Globus pallidus (tissue), 1 donor: ENCODE measurements at regions not wholly inside any gene's neighbourhood (a gene's known extent, or its start where the extent isn't known, plus 50 kb on each side); places are given as distances from the start of the nearest gene placed in this dataset.

Experiments
- DNase-seq: peaks from one replicate; pipeline ENCODE4 v3.0.0-alpha.2; 2015; ENCODE audit warnings: low spot score

DNA sequence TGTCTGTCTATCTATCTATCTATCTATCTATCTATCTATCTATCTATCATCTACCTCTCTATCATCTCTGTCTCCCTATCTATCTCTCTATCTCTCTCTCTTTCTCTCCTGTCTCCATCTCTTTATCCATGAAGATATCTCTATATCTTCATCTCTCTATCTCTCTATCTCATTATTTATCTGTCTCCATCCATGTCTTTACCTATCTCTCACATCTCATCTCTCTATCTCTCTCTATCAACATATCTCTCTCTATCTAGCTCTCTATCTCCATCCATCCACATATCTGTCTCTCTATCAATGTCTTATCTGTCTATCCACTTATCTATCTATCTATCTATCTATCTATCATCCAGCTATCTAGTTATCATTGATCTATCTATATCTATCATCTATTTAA, 292.1 kb upstream of the IRX2 start:
- no peak for DNase-seq

DNA sequence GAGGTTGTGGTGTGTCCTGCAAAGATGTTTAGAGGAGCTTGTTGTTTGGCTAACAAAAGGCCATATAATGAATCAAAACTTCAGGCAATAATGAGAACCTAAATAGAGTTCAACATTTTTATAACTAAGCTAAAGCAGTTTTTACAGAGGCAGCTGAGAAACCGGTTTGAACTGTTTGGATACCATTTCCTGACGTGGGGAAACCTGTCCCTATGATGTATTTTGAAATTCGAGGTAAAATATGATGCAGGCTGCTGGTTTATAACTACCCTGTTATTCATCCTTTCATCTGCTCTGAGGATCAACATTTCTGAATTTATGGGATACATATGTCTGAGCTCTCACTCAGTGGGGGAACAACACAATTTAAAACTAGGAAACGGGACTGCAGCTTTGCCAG, 289.5 kb upstream of the IRX2 start:
- DNase-seq: no peak

DNA sequence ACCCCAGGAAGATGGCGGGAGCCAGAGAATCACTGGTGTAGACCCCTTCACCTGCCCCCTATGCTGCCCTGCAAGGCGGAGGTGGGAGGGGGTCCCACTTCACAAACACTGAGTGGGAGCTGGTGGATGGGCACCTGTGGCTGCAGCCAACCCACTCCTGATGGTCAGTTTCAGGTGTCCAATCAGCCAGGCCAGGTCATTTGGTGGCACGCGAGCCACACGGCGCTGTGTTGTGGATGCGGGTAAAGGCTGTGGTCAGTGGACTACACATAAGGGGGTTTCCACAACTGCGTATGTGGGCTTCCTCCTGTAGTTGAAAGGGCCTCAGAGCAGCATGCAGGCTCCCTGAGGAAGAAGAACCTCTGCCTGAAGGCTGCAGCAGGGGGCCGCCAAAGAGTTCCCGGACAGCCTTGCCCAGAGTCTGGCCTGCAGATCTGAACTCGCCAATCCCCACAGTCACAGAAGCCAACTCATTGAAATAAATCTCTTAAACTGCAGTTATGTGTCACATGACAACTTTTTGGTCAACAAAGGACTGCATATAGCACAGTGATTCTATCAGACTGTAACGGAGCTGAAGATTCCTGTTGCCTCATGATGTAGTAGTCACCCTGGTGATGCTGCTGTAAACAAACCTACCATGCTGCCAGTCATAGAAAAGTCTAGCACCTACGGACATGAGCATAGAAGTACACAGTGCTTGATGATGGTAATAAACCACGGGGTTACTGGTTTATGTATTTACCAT, 284.7 kb upstream of the IRX2 start:
- no peak for DNase-seq

DNA sequence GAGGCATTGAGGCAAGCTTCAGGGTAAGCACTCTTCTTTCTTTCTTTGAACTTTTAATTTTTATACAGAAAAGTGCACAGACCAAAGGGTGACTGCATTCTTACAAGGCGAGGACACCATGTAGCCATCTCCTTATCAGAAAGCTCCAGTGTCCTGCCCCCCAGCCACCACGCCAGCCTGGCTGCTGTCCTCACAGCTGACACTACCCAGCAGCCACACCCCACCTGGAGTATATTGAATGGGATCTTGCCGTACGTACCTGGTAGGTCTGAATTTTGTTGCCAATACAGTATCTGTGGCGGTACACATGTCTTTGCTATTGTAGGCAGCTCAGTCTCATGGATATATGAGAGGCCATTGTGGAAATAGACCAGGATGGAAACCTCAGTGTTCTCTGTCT, 284.0 kb upstream of the IRX2 start:
- DNase-seq: no peak

DNA sequence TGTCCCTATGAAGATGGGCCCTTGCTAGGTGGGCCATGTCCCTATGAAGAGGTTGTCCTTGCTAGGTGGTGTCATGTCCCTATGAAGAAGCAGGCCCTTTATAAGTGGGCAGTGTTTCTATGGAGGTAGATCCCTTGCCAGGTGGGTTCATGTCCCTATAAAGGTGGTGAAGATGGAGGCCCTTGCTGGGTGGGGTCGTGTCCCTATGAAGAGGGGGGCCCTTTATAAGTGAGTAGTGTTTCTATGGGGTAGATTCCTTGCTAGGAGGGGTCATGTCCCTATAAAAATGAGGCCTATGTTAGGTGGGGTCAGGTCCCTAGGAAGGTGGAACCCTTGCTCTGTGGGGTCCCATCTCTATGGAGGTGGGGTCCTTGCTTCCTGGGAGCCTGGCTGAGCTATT, 283.4 kb upstream of the IRX2 start:
- DNase-seq: no peak

DNA sequence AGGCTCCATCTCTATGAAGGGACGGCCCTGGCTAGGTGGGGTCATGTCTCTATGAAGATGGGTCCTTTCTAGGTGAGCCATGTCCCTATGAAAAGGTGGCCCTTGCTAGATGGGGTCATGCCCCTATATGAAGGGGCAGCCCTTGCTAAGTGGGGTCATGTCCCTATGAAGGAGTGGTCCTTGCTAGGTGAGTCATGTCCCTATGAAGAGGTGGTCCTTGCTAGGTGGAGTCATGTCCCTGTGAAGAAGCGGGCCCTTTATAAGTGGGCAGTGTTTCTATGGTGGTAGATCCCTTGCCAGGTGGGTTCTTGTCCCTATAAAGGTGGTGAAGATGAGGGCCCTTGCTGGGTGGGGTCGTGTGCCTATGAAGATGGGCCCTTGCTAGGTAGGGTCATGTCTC, 283.0 kb upstream of the IRX2 start:
- no peak for DNase-seq

DNA sequence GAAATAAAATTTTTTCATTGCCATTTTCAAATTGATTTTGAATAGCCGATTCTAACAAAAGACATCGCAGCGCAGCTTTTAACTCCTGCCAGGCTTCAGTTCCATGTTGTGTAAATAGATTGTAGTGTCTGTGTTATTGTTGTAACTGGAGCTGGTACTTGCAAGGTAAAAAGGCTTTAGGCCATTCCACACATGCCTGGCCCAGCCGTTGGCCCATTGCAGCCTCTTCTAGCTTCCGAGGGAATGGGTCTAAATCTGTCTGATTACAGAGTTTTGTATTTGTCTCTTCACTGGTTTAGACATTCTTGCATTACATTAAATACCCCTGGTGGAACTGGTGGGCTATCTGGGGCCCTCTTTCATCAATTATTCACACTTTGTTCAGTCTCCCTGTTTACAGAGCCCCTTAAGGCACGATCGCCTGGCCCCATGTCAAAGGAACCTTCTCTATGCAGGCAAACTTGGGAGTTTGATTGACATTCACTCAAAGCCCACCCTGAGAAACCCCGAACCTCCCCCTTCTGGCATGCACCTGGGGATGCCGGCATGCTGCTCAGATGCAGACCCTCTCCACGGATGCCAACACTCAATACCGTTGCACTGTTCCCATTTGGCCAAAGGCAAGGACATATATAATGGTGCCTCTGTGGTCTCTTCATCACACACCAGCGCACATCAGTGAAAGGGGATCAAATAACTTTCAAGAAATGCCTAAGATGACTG, 281.7 kb upstream of the IRX2 start:
- no peak for DNase-seq

DNA sequence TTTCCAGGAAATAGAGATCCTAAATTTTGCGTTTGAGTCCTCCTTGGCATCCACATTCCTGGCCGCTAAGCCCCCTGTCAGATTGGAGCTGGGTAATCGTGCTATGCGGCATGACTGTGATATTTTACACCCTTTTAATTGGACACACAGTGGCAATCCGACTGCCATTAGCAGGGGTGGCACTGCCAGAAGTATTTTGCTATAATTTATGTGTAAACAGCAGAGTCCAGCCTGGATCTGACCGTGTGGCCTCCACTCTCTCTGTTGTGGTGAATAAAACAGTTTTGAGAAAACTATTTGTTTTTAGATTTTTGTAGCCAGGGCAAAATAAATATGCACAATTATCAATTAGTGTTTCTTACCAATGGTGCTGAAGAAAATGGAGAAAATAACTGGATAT, 281.0 kb upstream of the IRX2 start:
- DNase-seq: no peak

DNA sequence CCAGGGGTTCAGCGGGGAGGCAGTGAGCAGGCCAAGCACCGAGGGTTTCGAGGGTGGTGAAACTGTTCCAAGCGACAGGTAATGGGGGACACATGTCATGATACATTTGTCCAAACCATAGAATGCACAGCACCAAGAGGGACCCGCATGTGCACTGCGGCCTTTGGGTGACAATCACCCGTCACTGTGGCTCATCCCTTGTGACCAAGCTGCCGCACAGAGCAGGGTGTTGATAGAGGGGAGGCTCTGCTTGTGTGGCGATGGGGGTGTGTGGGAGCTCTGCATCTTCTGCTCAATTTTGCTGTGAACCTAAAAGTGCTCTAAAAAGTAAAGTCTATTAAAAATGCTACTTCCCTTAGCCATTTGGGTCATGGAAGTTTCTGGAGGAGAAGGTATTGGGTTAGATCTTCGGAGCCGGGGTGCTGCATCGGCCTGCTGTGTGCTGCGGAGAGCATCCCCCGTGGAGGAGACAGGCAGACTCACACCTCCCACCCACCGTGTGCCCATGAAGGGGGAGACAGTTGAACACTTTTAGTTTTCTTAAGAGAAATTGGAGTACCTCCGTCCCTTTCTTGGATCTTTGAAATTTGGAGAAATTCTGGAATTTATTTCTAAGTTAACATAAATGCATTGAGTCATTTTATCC, 280.4 kb upstream of the IRX2 start:
- no peak for DNase-seq

DNA sequence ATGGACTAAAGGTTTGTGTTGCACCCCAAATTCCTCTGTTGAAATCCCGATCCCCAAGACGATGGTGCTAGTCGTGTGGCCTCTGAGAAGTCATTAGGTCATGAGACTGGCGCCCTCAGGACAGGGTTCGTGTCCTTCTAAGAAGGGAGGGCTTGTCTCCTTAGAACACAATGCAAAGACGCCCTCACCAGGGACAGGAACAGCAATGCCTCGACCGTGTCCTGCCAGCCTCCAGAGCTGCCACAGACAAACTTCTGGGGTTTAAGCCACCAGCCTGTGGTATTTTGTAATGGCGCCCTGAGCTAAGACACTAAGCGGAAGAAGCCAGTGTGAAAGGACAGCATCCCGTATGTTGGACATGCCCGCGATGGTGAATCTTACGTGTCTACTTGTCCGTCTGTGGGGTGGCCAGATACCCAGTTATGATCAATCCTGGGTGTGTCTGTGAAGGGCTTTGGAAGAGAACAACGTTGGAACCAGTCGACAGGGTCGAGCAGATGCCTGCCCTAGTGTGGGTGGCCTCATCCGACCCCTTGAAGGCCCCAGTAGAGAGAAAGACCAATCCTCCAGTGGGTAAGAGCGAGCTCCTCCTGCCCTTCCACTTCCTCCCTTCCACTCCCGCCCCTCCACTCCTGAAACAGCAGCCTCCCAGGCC, 279.2 kb upstream of the IRX2 start:
- no peak for DNase-seq

DNA sequence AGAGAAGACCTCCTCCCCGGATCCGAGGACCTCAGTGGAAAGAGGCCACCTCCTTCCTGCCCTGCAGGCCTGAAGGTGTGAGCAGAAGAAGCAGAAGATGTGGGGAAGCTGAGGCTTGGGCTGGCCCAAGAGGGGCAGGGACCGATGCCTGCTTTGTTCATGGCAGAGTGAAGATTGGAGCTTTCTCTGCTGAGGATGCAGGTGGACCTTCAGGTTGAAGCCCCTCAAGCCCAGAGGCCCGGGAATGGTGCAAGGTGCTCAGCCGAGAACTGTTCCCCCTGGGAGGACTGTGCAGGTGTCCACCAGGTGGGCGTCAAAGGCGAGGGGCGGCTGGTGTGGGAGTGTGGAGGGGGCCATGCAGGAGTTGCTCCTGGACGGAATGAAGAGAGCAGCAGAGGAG, 277.9 kb upstream of the IRX2 start:
- no peak for DNase-seq

DNA sequence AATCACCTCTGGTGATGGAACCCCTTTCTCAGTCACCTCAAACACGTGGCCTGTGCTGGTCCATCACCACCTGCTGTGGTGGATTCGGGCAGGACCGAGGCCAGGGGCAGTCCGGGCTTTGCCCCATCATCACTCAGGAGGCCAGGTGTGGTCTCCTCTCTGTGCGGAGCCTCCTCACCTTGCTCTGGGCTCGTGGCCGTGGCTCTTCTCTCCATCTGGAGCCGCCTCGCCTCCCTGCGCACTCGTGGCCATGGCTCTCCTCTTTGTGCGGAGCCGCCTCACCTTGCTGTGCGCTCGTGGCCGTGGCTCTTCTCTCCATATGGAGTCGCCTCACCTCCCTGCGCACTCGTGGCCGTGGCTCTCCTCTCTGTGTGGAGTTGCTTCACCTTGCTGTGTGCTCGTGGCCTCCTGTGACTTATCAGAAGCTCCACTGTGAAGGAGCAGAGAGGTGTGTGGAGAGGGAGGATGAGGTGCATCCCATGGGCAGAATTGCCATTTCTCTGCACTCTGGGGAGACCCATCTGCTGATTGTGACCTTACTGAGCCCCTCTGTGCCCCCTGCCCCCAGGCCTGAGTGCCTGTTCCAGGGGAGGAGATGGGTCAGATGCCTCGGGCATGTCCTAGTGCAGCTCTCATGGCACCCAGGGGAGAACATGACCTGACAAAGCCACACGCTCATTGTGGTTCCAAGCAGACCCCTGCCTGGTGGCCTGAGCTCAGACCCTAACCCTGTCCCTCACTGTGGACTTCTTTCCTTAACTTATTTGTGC, 276.6 kb upstream of the IRX2 start:
- no peak for DNase-seq

DNA sequence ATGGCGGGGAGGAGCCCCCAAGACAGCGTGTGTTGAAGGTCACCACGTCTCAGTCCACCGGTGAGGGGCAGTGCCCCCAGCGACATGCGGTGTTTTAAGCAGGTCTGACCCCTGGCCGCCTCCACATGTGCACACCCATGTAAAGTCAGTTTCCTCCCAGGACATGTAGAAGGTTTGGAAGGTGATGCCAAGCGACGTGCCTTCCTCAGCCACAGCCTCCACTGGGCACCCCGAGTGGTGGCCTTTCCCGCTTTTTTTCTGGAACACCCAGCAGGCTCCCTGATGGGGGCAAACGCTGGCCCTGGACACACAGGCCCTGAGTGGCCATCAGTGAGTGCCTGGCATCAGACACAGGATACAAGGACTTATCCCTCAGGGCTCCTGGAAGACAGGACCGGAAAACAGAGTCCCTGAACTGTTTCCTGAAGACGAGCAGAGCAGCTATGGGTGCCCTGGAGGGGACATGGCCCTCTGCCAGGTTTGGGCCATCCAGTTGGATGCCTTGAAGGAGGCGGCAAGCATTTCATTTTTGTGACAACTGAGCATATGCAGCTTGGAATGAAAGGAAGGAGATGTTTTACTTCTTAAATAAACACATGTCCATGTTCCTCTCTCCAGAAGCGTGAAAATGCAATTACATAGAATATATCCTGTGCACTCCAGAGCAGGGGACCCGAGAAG, 275.8 kb upstream of the IRX2 start:
- no peak for DNase-seq

DNA sequence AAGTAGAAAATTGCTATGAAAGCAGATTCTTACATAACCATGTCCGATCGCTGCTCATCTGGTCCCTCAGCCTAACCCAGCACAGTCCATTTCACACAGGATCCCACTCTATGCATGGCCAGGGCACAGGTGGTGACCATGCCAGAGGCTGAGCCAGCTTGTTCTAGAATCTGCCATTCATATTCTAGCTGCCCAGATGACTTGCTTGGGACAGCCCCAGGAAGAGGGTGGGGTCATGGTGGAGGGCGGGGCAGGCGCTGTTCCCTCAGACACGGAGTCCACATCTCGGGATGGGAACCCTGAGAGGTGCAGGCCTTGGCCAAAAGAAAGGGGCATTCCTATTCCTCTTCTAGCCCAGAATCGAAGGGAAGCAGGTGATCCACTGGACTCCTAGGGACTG, 275.2 kb upstream of the IRX2 start:
- no peak for DNase-seq

DNA sequence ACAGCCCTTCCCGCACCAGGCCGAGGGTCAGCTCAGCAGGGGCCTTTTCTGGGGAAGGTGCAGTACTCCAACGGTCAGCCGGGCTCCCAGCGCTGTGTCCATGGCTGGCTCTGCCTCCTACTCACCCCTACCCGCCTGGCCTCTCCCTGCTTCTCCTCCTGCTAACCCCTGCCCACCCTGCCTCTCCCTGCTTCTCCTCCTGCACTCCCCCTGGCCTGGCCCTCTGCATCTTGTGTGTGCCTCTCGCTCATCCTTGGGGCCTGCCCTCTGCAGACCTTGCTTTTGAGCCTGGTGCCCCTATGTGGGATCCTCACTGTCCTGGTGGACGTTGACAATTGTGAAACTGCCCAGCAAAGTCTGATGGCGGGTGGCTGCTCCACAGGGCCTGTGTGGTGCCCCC, 274.6 kb upstream of the IRX2 start:
- DNase-seq: no peak

DNA sequence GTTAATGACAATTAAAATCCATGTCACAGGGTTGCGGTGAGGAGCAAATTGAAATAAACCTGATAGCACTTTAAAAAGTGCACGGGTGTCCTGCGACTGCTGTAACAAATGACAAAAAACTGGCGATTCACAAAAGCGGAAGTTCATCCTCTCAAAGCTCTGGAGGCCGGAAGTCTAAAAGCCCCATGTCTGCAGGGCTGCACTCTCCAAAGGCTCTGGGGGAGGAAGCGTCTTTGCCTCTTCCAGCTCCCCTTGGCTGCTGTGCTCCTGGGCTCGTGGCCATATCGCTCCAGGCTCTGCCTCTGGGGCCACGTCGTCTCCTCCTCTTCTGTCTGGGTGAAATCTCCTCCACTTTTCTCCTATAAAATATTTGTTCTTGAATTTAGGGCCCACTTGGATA, 273.9 kb upstream of the IRX2 start:
- no peak for DNase-seq

DNA sequence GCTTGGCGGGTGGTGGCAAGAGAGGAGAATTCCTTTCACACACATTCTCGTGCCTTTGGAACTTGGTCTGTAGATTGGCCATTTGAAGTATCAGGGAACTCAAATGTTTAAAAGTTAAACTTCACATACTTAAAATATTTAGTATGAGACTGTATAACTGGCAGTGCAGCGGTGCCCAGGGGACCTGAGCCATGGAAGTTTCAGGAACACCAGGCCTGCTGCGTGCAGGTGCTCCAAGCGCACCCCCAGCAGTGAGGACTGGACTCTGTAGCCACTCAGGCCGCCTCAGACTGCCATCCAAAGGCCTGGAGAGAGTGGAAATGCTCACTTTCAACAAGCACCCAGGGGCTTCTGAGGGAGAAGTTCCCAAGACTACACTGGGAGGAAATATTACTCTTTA, 273.5 kb upstream of the IRX2 start:
- no peak for DNase-seq

DNA sequence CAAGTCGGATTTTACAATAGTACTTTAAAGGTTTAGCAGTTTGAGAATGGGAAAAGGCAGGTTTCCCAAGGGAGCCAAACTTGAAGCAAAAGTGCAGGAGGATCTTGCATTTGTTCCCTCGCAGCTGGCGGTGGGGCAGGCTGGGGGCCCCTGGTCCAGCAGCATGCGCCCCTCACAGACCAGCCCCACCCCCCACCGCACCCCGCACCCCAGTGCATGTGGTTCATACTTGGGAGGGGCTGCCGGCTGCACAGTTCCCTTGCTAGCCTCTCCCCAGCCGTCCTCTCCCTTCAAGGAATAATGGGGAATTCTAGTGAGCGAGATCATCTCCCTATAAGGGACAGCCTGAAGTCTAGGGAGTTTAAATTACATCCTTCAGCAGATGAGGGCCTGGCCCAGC, 273.1 kb upstream of the IRX2 start:
- no peak for DNase-seq

DNA sequence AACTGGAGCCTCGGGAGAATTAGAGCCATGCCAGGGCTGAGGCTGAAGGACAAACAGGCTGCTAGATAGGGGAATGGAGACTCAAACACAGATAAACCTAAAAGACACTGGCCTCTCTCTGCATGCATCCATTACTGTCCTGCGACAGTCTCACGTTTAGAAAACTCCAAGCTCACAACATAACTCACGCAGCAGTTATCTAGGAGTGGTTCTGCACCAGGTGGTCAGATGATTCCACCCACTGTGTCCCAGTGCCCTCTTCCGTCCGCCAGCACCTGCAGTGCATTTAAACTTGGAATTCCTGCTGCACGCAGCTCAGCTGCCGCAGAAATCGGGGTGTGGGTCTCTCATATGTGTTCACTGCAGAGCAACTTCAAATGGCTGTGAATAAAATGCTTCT, 272.6 kb upstream of the IRX2 start:
- DNase-seq: no peak

DNA sequence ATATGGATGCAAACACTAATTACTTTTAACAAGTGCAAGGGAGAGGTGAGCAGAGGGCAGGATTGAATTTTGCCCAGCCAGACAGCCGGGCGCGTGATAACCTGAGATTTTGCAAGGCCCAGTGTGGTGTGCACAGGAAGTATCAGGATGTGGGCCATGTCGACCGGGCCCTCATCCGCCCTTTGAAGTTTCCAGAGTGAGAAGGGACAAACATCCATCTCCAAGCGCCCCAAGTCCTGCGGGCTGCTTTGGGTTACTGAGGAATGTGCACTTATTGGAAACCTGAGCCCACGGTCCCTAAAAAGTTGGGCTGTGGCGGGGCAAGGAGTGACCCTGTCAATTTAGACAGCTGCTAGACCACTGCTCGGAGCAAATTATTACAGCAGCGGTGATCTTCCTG, 272.2 kb upstream of the IRX2 start:
- no peak for DNase-seq

DNA sequence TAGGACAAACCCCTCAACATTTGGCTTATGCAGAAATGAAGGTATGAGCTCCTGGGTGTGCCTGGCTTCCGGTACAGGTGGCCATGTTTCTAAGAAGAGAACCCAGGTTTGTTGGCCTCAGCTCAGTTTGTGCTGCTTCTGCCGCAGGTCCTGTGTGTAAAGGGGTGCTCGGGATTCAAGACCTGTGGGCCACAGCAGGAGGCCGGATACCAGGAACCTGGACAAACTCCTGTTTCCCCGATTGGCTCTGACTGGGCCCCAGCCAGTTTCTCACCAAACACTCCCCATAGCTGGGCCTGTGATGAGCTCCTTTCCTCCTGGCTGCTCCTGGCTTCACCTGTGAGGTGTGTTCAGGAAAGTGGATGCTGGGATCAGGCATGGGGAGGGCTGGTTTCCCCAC, 271.2 kb upstream of the IRX2 start:
- no peak for DNase-seq

DNA sequence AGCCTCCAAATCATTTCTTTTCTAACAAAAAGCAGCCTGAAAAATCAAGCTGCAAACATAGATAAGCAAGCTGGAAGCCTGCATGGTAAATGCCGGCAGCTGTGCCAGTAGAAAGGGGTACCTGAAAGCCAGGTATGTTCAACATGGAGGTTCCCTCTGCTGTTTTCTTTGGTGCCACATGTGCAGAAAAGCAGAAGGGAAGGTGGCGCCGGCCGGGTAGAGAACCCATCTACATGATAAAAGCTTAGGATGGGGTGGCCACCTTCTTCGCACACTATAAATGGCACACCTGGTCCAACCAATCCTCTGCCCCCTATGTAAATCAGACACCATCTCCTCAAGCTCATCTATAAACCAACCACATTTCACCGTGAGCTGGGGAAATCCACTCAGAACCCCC, 268.9 kb upstream of the IRX2 start:
- DNase-seq: no peak
